Nephron (organoid): ENCODE measurements at regions not wholly inside any gene's neighbourhood (a gene's known extent, or its start where the extent isn't known, plus 50 kb on each side); places are given as distances from the start of the nearest gene placed in this dataset.
"Not testable (repeated sequence)": the region's sequence is repeated elsewhere in the genome, so short reads cannot be mapped to it uniquely, and the experiment has no call there.

Experiments used
- H3K27ac Mint-ChIP-seq, 3 experiments: 2 replicates each; pipeline ENCODE4 v1.8.0; 2020; ENCODE audit warnings: mixed read lengths in 3 of 3, mild to moderate bottlenecking in 2 of 3, moderate library complexity in 1 of 3
- H3K27me3 Mint-ChIP-seq: 2 replicates; pipeline ENCODE4 v1.8.0; 2021; ENCODE audit warnings: low read depth, mild to moderate bottlenecking, moderate library complexity, mixed read lengths
- H3K36me3 Mint-ChIP-seq: 2 replicates; pipeline ENCODE4 v1.8.0; 2020; ENCODE audit warnings: low read depth, mixed read lengths
- H3K4me1 Mint-ChIP-seq: 2 replicates; pipeline ENCODE4 v1.8.0; 2020; ENCODE audit warnings: mixed read lengths
- H3K4me3 Mint-ChIP-seq, 3 experiments: 2 replicates each; pipeline ENCODE4 v1.8.0; 2020; ENCODE audit warnings: mild to moderate bottlenecking in 3 of 3, mixed read lengths in 3 of 3, moderate library complexity in 2 of 3
- H3K9me3 Mint-ChIP-seq: 2 replicates; pipeline ENCODE4 v1.8.0; 2020; ENCODE audit warnings: mixed read lengths
- TF ChIP-seq, protein P1 (sequence below), 3 experiments: fragments of 200-600 bp; sonication (generic); IDR thresholded peaks; one replicate each; pipeline ENCODE4 v1.5.0; 2021; ENCODE audit warnings: antibody characterized with exemption in 3 of 3; ENCODE audit not compliant: unreplicated experiment in 3 of 3

DNA sequence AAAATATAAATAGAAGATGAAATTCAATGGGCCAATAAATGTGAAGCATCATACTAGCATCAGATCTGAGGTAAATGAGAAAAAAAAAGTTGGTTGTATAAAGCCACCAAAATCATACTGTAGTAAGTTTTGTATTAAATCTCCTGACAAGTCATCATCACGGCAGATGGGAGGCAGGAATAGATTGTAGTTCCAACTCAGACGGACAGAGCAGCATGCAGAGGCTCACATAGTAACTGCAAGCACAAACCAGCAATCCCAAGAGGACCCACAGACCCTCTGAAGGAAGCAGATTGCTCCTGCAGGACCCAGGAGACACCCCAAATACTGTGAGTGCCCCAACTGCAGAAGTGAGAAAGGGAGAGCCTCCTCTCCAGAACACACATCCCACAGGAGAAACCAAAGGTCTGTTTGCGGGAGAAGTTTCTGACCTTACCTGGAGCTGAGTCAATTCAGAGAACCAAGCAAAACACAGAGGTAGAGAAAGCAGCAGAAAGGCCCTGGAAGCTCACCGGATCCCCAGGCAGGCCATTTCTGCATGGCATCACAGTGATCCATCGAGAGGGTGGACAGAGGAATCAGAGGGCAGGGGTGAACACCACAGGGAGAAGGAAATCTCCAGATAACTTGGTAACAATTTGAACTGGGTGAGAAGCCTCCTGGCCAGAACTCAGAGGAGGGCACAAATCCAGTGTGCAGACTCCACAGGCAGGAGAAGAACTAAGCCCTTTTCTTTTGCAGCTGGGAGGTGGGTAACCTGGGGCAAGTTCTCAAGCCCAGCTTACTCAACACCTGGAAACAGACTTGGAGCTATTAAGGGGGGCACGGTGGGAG lies 141.6 kb upstream of the ARHGEF26 start:
- peaks cover 15% of the 10 kb centered on the region for H3K9me3 Mint-ChIP-seq
- H3K4me3 Mint-ChIP-seq = no peak overlapping the region
- no peaks in the 10 kb centered on the region for H3K27me3 Mint-ChIP-seq
- H3K4me1 Mint-ChIP-seq = peaks cover 23% of the 10 kb centered on the region
- TF ChIP-seq, protein P1, sequence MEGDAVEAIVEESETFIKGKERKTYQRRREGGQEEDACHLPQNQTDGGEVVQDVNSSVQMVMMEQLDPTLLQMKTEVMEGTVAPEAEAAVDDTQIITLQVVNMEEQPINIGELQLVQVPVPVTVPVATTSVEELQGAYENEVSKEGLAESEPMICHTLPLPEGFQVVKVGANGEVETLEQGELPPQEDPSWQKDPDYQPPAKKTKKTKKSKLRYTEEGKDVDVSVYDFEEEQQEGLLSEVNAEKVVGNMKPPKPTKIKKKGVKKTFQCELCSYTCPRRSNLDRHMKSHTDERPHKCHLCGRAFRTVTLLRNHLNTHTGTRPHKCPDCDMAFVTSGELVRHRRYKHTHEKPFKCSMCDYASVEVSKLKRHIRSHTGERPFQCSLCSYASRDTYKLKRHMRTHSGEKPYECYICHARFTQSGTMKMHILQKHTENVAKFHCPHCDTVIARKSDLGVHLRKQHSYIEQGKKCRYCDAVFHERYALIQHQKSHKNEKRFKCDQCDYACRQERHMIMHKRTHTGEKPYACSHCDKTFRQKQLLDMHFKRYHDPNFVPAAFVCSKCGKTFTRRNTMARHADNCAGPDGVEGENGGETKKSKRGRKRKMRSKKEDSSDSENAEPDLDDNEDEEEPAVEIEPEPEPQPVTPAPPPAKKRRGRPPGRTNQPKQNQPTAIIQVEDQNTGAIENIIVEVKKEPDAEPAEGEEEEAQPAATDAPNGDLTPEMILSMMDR (IDR thresholded peaks at IDR 0.05; ENCODE audit: unreplicated experiment in 3 of 3) = no peak
- peak overlapping the region; percentile 54 to 70 (median 58) for H3K27ac Mint-ChIP-seq
- H3K36me3 Mint-ChIP-seq = no peaks in the 10 kb centered on the region

DNA sequence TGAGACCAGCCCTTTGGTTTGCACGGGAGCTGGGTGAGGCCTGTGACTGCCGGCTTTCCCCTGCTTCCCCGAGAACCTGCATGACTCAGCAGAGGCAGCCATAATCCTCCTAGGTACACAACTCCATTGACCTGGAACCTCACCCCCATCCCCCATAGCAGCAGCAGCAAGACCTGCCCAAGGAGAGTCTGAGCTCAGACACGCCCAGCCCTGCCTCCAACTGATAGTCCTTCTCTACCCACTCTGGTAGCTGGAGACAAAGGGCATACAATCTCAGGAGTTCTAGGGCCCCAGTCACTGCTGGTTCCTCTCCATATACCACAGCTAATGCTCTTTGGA lies 141.0 kb upstream of the ARHGEF26 start:
- Mint-ChIP-seq H3K4me3 (no peak overlapping the region), H3K36me3 (no peaks in the 10 kb centered on the region), H3K27me3 (no peaks in the 10 kb centered on the region), H3K27ac (peak overlapping the region in 1 of 3 experiments; percentile 58), H3K9me3 (peaks cover 15% of the 10 kb centered on the region), H3K4me1 (peaks cover 21% of the 10 kb centered on the region)
- TF ChIP-seq, protein P1 (IDR thresholded peaks at IDR 0.05; ENCODE audit: unreplicated experiment in 3 of 3) = no peak

DNA sequence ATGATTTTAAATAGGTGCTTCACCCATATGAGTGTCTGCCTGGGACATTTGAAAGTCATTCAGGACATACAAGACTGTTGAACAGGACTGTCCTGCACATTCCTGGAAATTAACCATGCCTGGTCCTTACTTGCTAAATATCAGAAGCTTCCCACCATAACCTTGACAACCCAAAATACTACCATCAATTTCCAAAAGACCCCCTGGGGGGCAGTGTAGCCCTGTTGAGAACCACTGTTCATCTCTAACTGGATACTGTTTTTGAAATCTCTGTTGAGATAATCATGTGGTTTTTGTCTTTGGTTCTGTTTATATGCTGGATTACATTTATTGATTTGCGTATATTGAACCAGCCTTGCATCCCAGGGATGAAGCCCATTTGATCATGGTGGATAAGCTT lies 123.8 kb upstream of the ARHGEF26 start:
- not testable (repeated sequence) for H3K36me3 Mint-ChIP-seq, H3K4me1 Mint-ChIP-seq, H3K27ac Mint-ChIP-seq, H3K27me3 Mint-ChIP-seq, H3K9me3 Mint-ChIP-seq, H3K4me3 Mint-ChIP-seq

- H3K27me3 Mint-ChIP-seq = no peaks in the 10 kb centered on the region
- H3K27ac Mint-ChIP-seq = no peak overlapping the region
- H3K36me3 Mint-ChIP-seq = no peaks in the 10 kb centered on the region
- peaks cover 4% of the 10 kb centered on the region for H3K9me3 Mint-ChIP-seq
- no peaks in the 10 kb centered on the region for H3K4me1 Mint-ChIP-seq
- H3K4me3 Mint-ChIP-seq = no peak overlapping the region
- TF ChIP-seq, protein P1 (IDR thresholded peaks at IDR 0.05; ENCODE audit: unreplicated experiment in 3 of 3) = no peak
Observed at GRCh38 chr3:154003649-154004048, 117.5 kb upstream of the ARHGEF26 start.

DNA sequence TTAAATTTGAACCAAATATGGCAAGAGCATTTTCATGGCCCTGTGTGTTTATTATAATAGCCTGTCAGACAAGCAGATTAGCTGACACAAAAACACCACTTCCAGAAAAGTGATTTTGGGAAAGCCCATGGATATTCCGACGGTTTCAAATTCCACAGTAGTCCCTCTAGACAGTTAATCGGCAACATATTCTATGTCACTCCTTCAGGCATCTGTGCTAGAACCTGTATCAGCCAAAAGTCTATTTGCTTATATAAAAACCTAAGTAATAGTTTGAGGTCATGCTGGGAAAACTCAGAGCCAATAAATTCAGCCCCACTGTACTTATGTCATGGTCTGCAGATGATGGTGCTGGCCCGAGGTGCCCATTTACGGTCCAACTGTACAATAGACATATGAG lies 110.2 kb upstream of the ARHGEF26 start:
- no peak overlapping the region for H3K4me3 Mint-ChIP-seq
- TF ChIP-seq, protein P1 (IDR thresholded peaks at IDR 0.05; ENCODE audit: unreplicated experiment in 3 of 3) = no peak
- H3K27me3 Mint-ChIP-seq = no peaks in the 10 kb centered on the region
- no peaks in the 10 kb centered on the region for H3K9me3 Mint-ChIP-seq
- H3K27ac Mint-ChIP-seq = no peak overlapping the region
- no peaks in the 10 kb centered on the region for H3K4me1 Mint-ChIP-seq
- H3K36me3 Mint-ChIP-seq = no peaks in the 10 kb centered on the region

DNA sequence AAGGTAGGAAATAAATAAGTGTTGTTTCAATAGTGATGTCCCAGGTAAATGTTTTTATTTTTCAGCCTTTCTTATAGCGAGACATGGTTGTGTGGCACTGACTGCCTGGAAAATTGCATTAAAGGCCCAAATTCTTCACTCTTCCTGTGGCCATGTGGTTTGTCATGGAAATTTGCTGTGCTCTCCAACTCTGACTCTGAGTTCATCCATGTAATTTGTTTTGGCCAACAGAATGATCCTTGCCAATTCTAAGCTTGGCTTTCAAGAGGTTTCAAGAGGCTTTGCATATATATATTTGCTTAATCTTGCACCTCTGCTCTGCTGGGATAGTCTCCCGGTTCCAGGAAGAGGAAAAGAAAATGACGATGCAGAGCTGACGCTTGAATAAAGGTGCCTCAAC lies 107.5 kb upstream of the ARHGEF26 start:
- Mint-ChIP-seq H3K27me3 (no peaks in the 10 kb centered on the region), H3K9me3 (no peaks in the 10 kb centered on the region), H3K27ac (no peak overlapping the region), H3K4me1 (no peaks in the 10 kb centered on the region), H3K4me3 (no peak overlapping the region), H3K36me3 (no peaks in the 10 kb centered on the region)
- TF ChIP-seq, protein P1 (IDR thresholded peaks at IDR 0.05; ENCODE audit: unreplicated experiment in 3 of 3) = no peak
